ENCODE measurements at regions not wholly inside any gene's neighbourhood (a gene's known extent, or its start where the extent isn't known, plus 50 kb on each side); places are given as distances from the start of the nearest gene placed in this dataset.

GRCh38 chr6:169020821-169021220, 232.8 kb downstream of the THBS2 start:
- H3K27me3 ChIP-seq (ENCODE audit: insufficient read depth, insufficient read length): no peaks in the 10 kb centered on the region
- no peak overlapping the region for H3K4me3 ChIP-seq (ENCODE audit: insufficient read length, low read depth)
- no peak overlapping the region for H3K9ac ChIP-seq (ENCODE audit: insufficient read length, low read depth)
- TF ChIP-seq SUZ12 (IDR thresholded peaks at IDR 0.05; ENCODE audit: extremely low read depth, insufficient read depth, insufficient read length): no peak
- no peak for TF ChIP-seq ZNF274 (IDR thresholded peaks at IDR 0.05; ENCODE audit: low read depth, low read length)
- no peak for TF ChIP-seq YY1 (IDR thresholded peaks at IDR 0.05; ENCODE audit: insufficient read depth, insufficient read length)
- no peaks in the 10 kb centered on the region for H3K36me3 ChIP-seq (ENCODE audit: insufficient read depth, insufficient read length, low read length)
- no peak for DNase-seq (ENCODE audit: low read depth, low spot score)
- H3K9me3 ChIP-seq (ENCODE audit: insufficient read depth, low read length): peaks cover 10% of the 10 kb centered on the region; the same call in 1 of the 2 replicates
- H3K4me1 ChIP-seq (ENCODE audit: insufficient read depth, insufficient read length): no peaks in the 10 kb centered on the region

GRCh38 chr6:169019727-169020491, 233.7 kb downstream of the THBS2 start:
- TF ChIP-seq ZNF274 (IDR thresholded peaks at IDR 0.05; ENCODE audit: low read depth, low read length): no peak
- no peak for TF ChIP-seq YY1 (IDR thresholded peaks at IDR 0.05; ENCODE audit: insufficient read depth, insufficient read length)
- no peak for TF ChIP-seq SUZ12 (IDR thresholded peaks at IDR 0.05; ENCODE audit: extremely low read depth, insufficient read depth, insufficient read length)
- Histone ChIP-seq H3K4me3 (ENCODE audit: insufficient read length, low read depth) (no peak overlapping the region), H3K9ac (ENCODE audit: insufficient read length, low read depth) (no peak overlapping the region), H3K9me3 (ENCODE audit: insufficient read depth, low read length) (peaks cover 10% of the 10 kb centered on the region; the same call in 1 of the 2 replicates), H3K27me3 (ENCODE audit: insufficient read depth, insufficient read length) (no peaks in the 10 kb centered on the region), H3K4me1 (ENCODE audit: insufficient read depth, insufficient read length) (no peaks in the 10 kb centered on the region), H3K36me3 (ENCODE audit: insufficient read depth, insufficient read length, low read length) (no peaks in the 10 kb centered on the region)
- DNase-seq (ENCODE audit: low read depth, low spot score): no peak

- no peaks in the 10 kb centered on the region for H3K27me3 ChIP-seq (ENCODE audit: insufficient read depth, insufficient read length)
- no peaks in the 10 kb centered on the region for H3K36me3 ChIP-seq (ENCODE audit: insufficient read depth, insufficient read length, low read length)
- H3K4me3 ChIP-seq (ENCODE audit: insufficient read length, low read depth): no peak overlapping the region
- peaks cover 10% of the 10 kb centered on the region; the same call in 1 of the 2 replicates for H3K9me3 ChIP-seq (ENCODE audit: insufficient read depth, low read length)
- DNase-seq (ENCODE audit: low read depth, low spot score): no peak
- no peak overlapping the region for H3K9ac ChIP-seq (ENCODE audit: insufficient read length, low read depth)
- no peak for TF ChIP-seq SUZ12 (IDR thresholded peaks at IDR 0.05; ENCODE audit: extremely low read depth, insufficient read depth, insufficient read length)
- TF ChIP-seq YY1 (IDR thresholded peaks at IDR 0.05; ENCODE audit: insufficient read depth, insufficient read length): no peak
- no peak for TF ChIP-seq ZNF274 (IDR thresholded peaks at IDR 0.05; ENCODE audit: low read depth, low read length)
- no peaks in the 10 kb centered on the region for H3K4me1 ChIP-seq (ENCODE audit: insufficient read depth, insufficient read length)
Observed at GRCh38 chr6:169019111-169019510, 234.5 kb downstream of the THBS2 start.

- Histone ChIP-seq H3K4me1 (ENCODE audit: insufficient read depth, insufficient read length) (no peaks in the 10 kb centered on the region), H3K4me3 (ENCODE audit: insufficient read length, low read depth) (no peak overlapping the region), H3K27me3 (ENCODE audit: insufficient read depth, insufficient read length) (no peaks in the 10 kb centered on the region), H3K9ac (ENCODE audit: insufficient read length, low read depth) (no peak overlapping the region), H3K36me3 (ENCODE audit: insufficient read depth, insufficient read length, low read length) (no peaks in the 10 kb centered on the region), H3K9me3 (ENCODE audit: insufficient read depth, low read length) (peaks cover 10% of the 10 kb centered on the region; the same call in 1 of the 2 replicates)
- DNase-seq (ENCODE audit: low read depth, low spot score): no peak
- no peak for TF ChIP-seq YY1 (IDR thresholded peaks at IDR 0.05; ENCODE audit: insufficient read depth, insufficient read length)
- no peak for TF ChIP-seq ZNF274 (IDR thresholded peaks at IDR 0.05; ENCODE audit: low read depth, low read length)
- TF ChIP-seq SUZ12 (IDR thresholded peaks at IDR 0.05; ENCODE audit: extremely low read depth, insufficient read depth, insufficient read length): no peak
Observed at GRCh38 chr6:169016758-169017157, 236.9 kb downstream of the THBS2 start.

GRCh38 chr6:169014211-169015197, 239.1 kb downstream of the THBS2 start:
- Histone ChIP-seq H3K36me3 (ENCODE audit: insufficient read depth, insufficient read length, low read length) (no peaks in the 10 kb centered on the region), H3K9me3 (ENCODE audit: insufficient read depth, low read length) (peaks cover 10% of the 10 kb centered on the region; the same call in 1 of the 2 replicates), H3K4me1 (ENCODE audit: insufficient read depth, insufficient read length) (no peaks in the 10 kb centered on the region), H3K9ac (ENCODE audit: insufficient read length, low read depth) (no peak overlapping the region), H3K4me3 (ENCODE audit: insufficient read length, low read depth) (no peak overlapping the region), H3K27me3 (ENCODE audit: insufficient read depth, insufficient read length) (no peaks in the 10 kb centered on the region)
- TF ChIP-seq SUZ12 (IDR thresholded peaks at IDR 0.05; ENCODE audit: extremely low read depth, insufficient read depth, insufficient read length) (no peak), YY1 (IDR thresholded peaks at IDR 0.05; ENCODE audit: insufficient read depth, insufficient read length) (no peak), ZNF274 (IDR thresholded peaks at IDR 0.05; ENCODE audit: low read depth, low read length) (no peak)
- no peak for DNase-seq (ENCODE audit: low read depth, low spot score)

- Histone ChIP-seq H3K9ac (ENCODE audit: insufficient read length, low read depth) (no peak overlapping the region), H3K4me1 (ENCODE audit: insufficient read depth, insufficient read length) (no peaks in the 10 kb centered on the region), H3K27me3 (ENCODE audit: insufficient read depth, insufficient read length) (no peaks in the 10 kb centered on the region), H3K36me3 (ENCODE audit: insufficient read depth, insufficient read length, low read length) (no peaks in the 10 kb centered on the region), H3K9me3 (ENCODE audit: insufficient read depth, low read length) (peaks cover 40% of the 10 kb centered on the region), H3K4me3 (ENCODE audit: insufficient read length, low read depth) (no peak overlapping the region)
- no peak for TF ChIP-seq YY1 (IDR thresholded peaks at IDR 0.05; ENCODE audit: insufficient read depth, insufficient read length)
- no peak for TF ChIP-seq ZNF274 (IDR thresholded peaks at IDR 0.05; ENCODE audit: low read depth, low read length)
- TF ChIP-seq SUZ12 (IDR thresholded peaks at IDR 0.05; ENCODE audit: extremely low read depth, insufficient read depth, insufficient read length): no peak
- no peak for DNase-seq (ENCODE audit: low read depth, low spot score)
Observed at GRCh38 chr6:169009628-169010027, 244.0 kb downstream of the THBS2 start.
